Tibial nerve (tissue), 3 donors: ENCODE measurements at regions not wholly inside any gene's neighbourhood (a gene's known extent, or its start where the extent isn't known, plus 50 kb on each side); places are given as distances from the start of the nearest gene placed in this dataset.

Experiments
- CTCF ChIP-seq, 5 experiments: fragments of 200-600 bp in 3 of 5; fragments of 450-650 bp in 2 of 5; sonication (generic) in 3 of 5; IDR thresholded peaks; one replicate each; pipeline ENCODE4 v1.5.1; 2016 to 2019; ENCODE audit warnings: antibody characterized with exemption in 5 of 5, mild to moderate bottlenecking in 3 of 5, moderate library complexity in 2 of 5
- POLR2A ChIP-seq, 2 donors: fragments of 450-650 bp; IDR thresholded peaks; one replicate each; pipeline ENCODE4 v1.6.1; 2017; ENCODE audit warnings: antibody characterized with exemption in 2 of 2, mild to moderate bottlenecking in 2 of 2, moderate library complexity in 2 of 2

GRCh38 chr1:99397863-99398262 lies 133.6 kb downstream of the PLPPR4 start:
- no peak for TF ChIP-seq POLR2A (IDR thresholded peaks at IDR 0.05)
- no peak for TF ChIP-seq CTCF (IDR thresholded peaks at IDR 0.05)
